Astrocyte of the spinal cord (primary cell): ENCODE measurements at regions not wholly inside any gene's neighbourhood (a gene's known extent, or its start where the extent isn't known, plus 50 kb on each side); places are given as distances from the start of the nearest gene placed in this dataset.

Experiments used
- DNase-seq: peaks from one replicate; pipeline ENCODE4 v3.0.0; 2011; ENCODE audit warnings: low read depth, low spot score
- H3K4me3 ChIP-seq: 2 replicates; pipeline ENCODE4 v1.5.1; 2011; ENCODE audit warnings: low read depth, mild to moderate bottlenecking, low read length, moderate library complexity
- CTCF ChIP-seq: IDR thresholded peaks from 2 replicates; pipeline ENCODE4 v1.5.1; 2012; ENCODE audit warnings: low read depth, mild to moderate bottlenecking, low read length, inconsistent platforms
- in situ Hi-C: cut with HindIII; loops from 2 replicates; pipeline ENCODE4 v1.10.0; 2017; ENCODE audit warnings: low sequenced_read_pairs

GRCh38 chr1:233794863-233795262 lies 109.6 kb upstream of the SLC35F3 start:
- in situ Hi-C loops: no loop called here
- no peak for TF ChIP-seq CTCF
- H3K4me3 ChIP-seq: no peak overlapping the region
- no peak for DNase-seq

GRCh38 chr1:233796146-233796783 lies 108.2 kb upstream of the SLC35F3 start:
- H3K4me3 ChIP-seq: no peak overlapping the region
- in situ Hi-C loops: no loop called here

GRCh38 chr1:233802611-233803010 lies 101.9 kb upstream of the SLC35F3 start:
- H3K4me3 ChIP-seq: no peak overlapping the region
- DNase-seq: no peak
- in situ Hi-C loops: no loop called here
- TF ChIP-seq CTCF: no peak

More at GRCh38 chr1:233796146-233796783, 108.2 kb upstream of the SLC35F3 start:
- no peak for DNase-seq
- TF ChIP-seq CTCF: no peak

GRCh38 chr1:233805786-233806185 lies 98.7 kb upstream of the SLC35F3 start:
- in situ Hi-C loops: no loop called here
- no peak for TF ChIP-seq CTCF
- DNase-seq: no peak
- H3K4me3 ChIP-seq: no peak overlapping the region

GRCh38 chr1:233815357-233815756 lies 89.1 kb upstream of the SLC35F3 start:
- no peak overlapping the region for H3K4me3 ChIP-seq
- in situ Hi-C loops: no loop called here
- TF ChIP-seq CTCF: no peak
- no peak for DNase-seq

GRCh38 chr1:233815865-233816264 lies 88.6 kb upstream of the SLC35F3 start:
- TF ChIP-seq CTCF: no peak
- no peak for DNase-seq
- no peak overlapping the region for H3K4me3 ChIP-seq
- in situ Hi-C loops: no loop called here
